WTC11 (cell line): ENCODE measurements at regions not wholly inside any gene's neighbourhood (a gene's known extent, or its start where the extent isn't known, plus 50 kb on each side); places are given as distances from the start of the nearest gene placed in this dataset.

ENCODE experiments used
- ATAC-seq: fragments of 200-7000 bp; cut with Tn5 transposase; 2 replicates; pipeline ENCODE4 v1.10.0; 2021; ENCODE audit warnings: mild to moderate bottlenecking, moderate library complexity
- CTCF ChIA-PET: fragments of 300-600 bp; sonication (Branson Sonifier 250); formaldehyde crosslinking; loops from one replicate; lab custom pipeline; 2021; ENCODE audit warnings: antibody characterized with exemption; lab: Charles Lee
- POLR2A ChIA-PET: fragments of 350-600 bp; sonication (Branson Sonifier 250); formaldehyde crosslinking; loops from one replicate; lab custom pipeline; 2021; ENCODE audit warnings: antibody characterized with exemption; lab: Charles Lee
- DNase-seq: peaks from one replicate; pipeline ENCODE4 v3.0.0; 2021; ENCODE audit warnings: low spot score
- H3K27ac Mint-ChIP-seq: 2 replicates; pipeline ENCODE4 v1.8.0; 2021; ENCODE audit warnings: mixed read lengths
- H3K27me3 Mint-ChIP-seq: 2 replicates; pipeline ENCODE4 v1.8.0; 2021; ENCODE audit warnings: low read depth, mild to moderate bottlenecking, moderate library complexity, mixed read lengths
- H3K36me3 Mint-ChIP-seq: 2 replicates; pipeline ENCODE4 v1.8.0; 2021; ENCODE audit warnings: mixed read lengths
- H3K4me1 Mint-ChIP-seq: 2 replicates; pipeline ENCODE4 v1.8.0; 2022; ENCODE audit warnings: mixed read lengths
- H3K4me3 Mint-ChIP-seq: 2 replicates; pipeline ENCODE4 v1.8.0; 2021; ENCODE audit warnings: mild to moderate bottlenecking, moderate library complexity, mixed read lengths
- H3K9me3 Mint-ChIP-seq: 2 replicates; pipeline ENCODE4 v1.8.0; 2021; ENCODE audit warnings: mixed read lengths
- CDX4 ChIP-seq: fragments of 250-450 bp; sonication (Bioruptor Pico); IDR thresholded peaks from 2 replicates; pipeline ENCODE4 v1.9.0; 2021; ENCODE audit warnings: moderate library complexity, mild to moderate bottlenecking, inconsistent platforms, borderline replicate concordance
- E2F1 ChIP-seq: sonication (generic); formaldehyde crosslinking; IDR thresholded peaks from 2 replicates; pipeline ENCODE4 v1.8.0; 2022; ENCODE audit warnings: mild to moderate bottlenecking, missing genetic modification reagents
- GRHL2 ChIP-seq: fragments of 250-450 bp; sonication (Bioruptor Pico); IDR thresholded peaks from 2 replicates; pipeline ENCODE4 v1.8.0; 2022; ENCODE audit warnings: mild to moderate bottlenecking, moderate library complexity; ENCODE audit not compliant: insufficient replicate concordance, severe bottlenecking
- GTF2I ChIP-seq: fragments of 250-450 bp; sonication (Bioruptor Pico); conservative IDR thresholded peaks from 2 replicates; pipeline ENCODE4 v1.4.0; 2021; ENCODE audit warnings: mild to moderate bottlenecking
- OVOL2 ChIP-seq: fragments of 250-450 bp; sonication (Bioruptor Pico); IDR thresholded peaks from 2 replicates; pipeline ENCODE4 v1.9.0; 2021; ENCODE audit warnings: mild to moderate bottlenecking, borderline replicate concordance
- PRDM15 ChIP-seq: sonication (generic); formaldehyde crosslinking; IDR thresholded peaks from 2 replicates; pipeline ENCODE4 v1.8.0; 2022; ENCODE audit warnings: missing genetic modification reagents
- PRRX2 ChIP-seq: fragments of 250-450 bp; sonication (Bioruptor Pico); IDR thresholded peaks from 2 replicates; pipeline ENCODE4 v1.8.0; 2021; ENCODE audit warnings: mild to moderate bottlenecking
- SMAD3 ChIP-seq: sonication (generic); formaldehyde crosslinking; IDR thresholded peaks from 2 replicates; pipeline ENCODE4 v1.8.0; 2022; ENCODE audit warnings: missing genetic modification reagents, mild to moderate bottlenecking, borderline replicate concordance
- TF ChIP-seq, protein P1 (sequence below): sonication (generic); formaldehyde crosslinking; IDR thresholded peaks from 2 replicates; pipeline ENCODE4 v1.8.1; 2022; ENCODE audit warnings: mild to moderate bottlenecking, moderate library complexity, missing genetic modification reagents
- TF ChIP-seq, protein P2 (sequence below): fragments of 250-450 bp; sonication (Bioruptor Pico); conservative IDR thresholded peaks from 2 replicates; pipeline ENCODE4 v1.9.0; 2021; ENCODE audit warnings: mild to moderate bottlenecking
- TF ChIP-seq, protein P3 (sequence below): fragments of 250-450 bp; sonication (Bioruptor Pico); IDR thresholded peaks from 2 replicates; pipeline ENCODE4 v1.9.0; 2021; ENCODE audit warnings: mild to moderate bottlenecking

DNA sequence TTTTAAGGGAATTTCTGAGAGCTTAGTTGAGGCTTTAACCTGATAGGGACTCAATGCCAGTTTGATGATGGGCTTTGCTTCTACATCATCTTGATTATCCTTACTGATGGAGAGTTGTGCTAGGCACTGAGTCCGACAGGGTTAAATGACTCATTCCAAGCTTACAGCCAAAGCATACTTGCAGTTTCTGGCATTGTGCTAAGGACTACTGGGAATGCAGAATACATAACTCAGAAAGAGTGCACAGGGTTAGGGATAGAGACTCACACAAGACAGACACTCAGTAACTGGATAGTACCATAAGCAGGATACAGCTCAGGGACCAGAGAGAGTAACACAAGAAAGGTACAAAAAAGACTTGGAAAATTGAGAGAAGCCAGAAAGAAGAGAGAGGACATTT, 94.1 kb upstream of the SLC14A2 start:
- no peak for TF ChIP-seq PRRX2
- no peak for TF ChIP-seq GTF2I (CRISPR knock-in tag)
- TF ChIP-seq, all 79 proteins: peak for 0
- no peaks in the 10 kb centered on the region for H3K27me3 Mint-ChIP-seq

DNA sequence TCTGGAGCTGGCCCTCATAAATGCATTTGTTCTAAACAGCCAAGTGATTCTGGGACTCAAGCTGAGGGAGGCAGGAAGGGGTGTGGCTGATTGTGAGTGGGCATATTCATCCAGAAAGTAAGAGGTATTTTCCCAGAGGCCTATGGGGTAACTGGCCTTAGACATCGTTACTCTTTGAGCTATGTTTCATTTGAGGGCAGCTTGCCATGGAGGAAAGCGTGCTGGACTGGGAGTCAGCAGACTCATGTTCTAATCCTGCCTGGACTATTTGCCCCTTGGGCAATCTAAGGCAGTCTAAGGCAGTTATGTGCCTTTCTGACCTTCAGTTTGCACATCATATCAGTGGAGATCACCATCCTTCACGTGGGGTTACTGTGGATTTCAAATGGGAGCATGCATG, 93.5 kb upstream of the SLC14A2 start:
- H3K27me3 Mint-ChIP-seq, result no peaks in the 10 kb centered on the region

More for the DNA sequence above, 94.1 kb upstream of the SLC14A2 start:
- ChIA-PET CTCF (no interaction called here), POLR2A (no interaction called here)
- no peak overlapping the region; the same call in 1 of the 2 replicates for H3K27ac Mint-ChIP-seq
- H3K4me3 Mint-ChIP-seq, result no peak overlapping the region
- no peak for DNase-seq
- ATAC-seq, result no peak
- no peaks in the 10 kb centered on the region for H3K9me3 Mint-ChIP-seq
- H3K36me3 Mint-ChIP-seq, result no peaks in the 10 kb centered on the region
- no peaks in the 10 kb centered on the region for H3K4me1 Mint-ChIP-seq

More for the DNA sequence above, 93.5 kb upstream of the SLC14A2 start:
- ATAC-seq, result no peak
- CTCF ChIA-PET, result no interaction called here
- H3K27ac Mint-ChIP-seq, result no peak overlapping the region
- no peak for DNase-seq
- no peak for TF ChIP-seq CDX4 (CRISPR knock-in tag)
- TF ChIP-seq, protein P1, sequence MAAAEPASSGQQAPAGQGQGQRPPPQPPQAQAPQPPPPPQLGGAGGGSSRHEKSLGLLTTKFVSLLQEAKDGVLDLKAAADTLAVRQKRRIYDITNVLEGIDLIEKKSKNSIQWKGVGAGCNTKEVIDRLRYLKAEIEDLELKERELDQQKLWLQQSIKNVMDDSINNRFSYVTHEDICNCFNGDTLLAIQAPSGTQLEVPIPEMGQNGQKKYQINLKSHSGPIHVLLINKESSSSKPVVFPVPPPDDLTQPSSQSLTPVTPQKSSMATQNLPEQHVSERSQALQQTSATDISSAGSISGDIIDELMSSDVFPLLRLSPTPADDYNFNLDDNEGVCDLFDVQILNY, result no peak
- TF ChIP-seq PRDM15 (CRISPR knock-in tag), result no peak
- no peak for TF ChIP-seq OVOL2
- no peak for TF ChIP-seq GRHL2 (CRISPR knock-in tag)
- TF ChIP-seq E2F1 (CRISPR knock-in tag), result no peak
- TF ChIP-seq SMAD3 (CRISPR knock-in tag), result no peak
- TF ChIP-seq, protein P2, sequence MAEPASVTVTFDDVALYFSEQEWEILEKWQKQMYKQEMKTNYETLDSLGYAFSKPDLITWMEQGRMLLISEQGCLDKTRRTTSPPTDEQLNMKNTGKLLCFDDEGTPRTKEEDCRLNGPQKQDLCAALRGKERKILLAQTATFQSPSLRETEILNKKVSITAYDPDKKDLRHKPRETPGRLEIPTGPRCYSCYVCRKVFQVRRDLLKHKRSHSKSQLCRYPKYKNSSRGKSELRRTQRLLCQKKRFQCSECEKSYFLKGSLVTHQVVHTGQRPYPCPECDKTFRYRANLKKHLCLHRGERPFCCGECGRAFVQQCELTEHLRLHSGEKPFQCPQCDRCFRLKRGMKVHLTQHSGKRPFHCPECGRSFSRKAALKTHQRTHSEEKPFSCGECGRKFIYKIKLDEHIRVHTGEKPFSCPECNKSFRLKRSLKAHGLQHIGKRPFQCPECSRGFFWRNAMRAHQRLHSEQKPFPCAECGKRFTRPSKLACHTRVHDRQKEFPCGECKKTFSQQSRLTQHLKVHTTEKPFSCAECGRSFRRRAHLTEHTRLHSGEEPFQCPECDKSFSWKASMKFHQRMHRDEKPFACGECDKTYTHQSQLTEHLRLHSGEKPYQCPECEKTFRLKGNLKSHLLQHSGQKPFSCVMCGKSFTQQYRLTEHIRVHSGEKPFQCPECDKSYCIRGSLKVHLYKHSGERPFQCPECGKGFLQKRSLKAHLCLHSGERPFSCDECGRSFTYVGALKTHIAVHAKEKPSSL (CRISPR knock-in tag), result no peak
- TF ChIP-seq, protein P3, sequence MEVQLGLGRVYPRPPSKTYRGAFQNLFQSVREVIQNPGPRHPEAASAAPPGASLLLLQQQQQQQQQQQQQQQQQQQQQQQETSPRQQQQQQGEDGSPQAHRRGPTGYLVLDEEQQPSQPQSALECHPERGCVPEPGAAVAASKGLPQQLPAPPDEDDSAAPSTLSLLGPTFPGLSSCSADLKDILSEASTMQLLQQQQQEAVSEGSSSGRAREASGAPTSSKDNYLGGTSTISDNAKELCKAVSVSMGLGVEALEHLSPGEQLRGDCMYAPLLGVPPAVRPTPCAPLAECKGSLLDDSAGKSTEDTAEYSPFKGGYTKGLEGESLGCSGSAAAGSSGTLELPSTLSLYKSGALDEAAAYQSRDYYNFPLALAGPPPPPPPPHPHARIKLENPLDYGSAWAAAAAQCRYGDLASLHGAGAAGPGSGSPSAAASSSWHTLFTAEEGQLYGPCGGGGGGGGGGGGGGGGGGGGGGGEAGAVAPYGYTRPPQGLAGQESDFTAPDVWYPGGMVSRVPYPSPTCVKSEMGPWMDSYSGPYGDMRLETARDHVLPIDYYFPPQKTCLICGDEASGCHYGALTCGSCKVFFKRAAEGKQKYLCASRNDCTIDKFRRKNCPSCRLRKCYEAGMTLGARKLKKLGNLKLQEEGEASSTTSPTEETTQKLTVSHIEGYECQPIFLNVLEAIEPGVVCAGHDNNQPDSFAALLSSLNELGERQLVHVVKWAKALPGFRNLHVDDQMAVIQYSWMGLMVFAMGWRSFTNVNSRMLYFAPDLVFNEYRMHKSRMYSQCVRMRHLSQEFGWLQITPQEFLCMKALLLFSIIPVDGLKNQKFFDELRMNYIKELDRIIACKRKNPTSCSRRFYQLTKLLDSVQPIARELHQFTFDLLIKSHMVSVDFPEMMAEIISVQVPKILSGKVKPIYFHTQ (CRISPR knock-in tag), result no peak
- POLR2A ChIA-PET, result no interaction called here
- no peaks in the 10 kb centered on the region for H3K9me3 Mint-ChIP-seq
- H3K4me1 Mint-ChIP-seq, result no peaks in the 10 kb centered on the region
- no peak overlapping the region for H3K4me3 Mint-ChIP-seq
- no peaks in the 10 kb centered on the region for H3K36me3 Mint-ChIP-seq
